ENCODE measurements at regions not wholly inside any gene's neighbourhood (a gene's known extent, or its start where the extent isn't known, plus 50 kb on each side); places are given as distances from the start of the nearest gene placed in this dataset.
"Not testable (repeated sequence)": the region's sequence is repeated elsewhere in the genome, so short reads cannot be mapped to it uniquely, and the experiment has no call there.

DNA sequence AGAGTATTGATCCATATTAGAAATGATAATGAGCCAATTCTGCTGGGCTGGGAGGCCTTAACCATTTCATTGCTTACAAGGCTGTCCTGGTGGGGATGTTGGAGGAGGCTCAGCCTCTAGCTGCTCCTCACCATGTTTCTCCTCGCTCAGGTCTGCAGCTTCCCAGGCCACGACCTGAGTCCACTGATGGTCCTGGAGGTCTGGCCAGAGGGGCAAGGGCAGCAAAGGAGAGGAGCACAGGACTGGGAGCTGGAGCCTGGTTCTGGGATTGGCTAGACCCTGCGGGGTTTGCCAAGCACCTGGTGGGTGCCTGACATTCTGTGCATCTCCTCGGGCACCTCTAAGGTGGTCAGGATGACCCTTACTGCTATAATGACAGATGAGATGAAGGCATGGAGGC, 92.6 kb downstream of the KIF26A start:
- DNase-seq (ENCODE audit: low spot score) (peak; percentile 53), ATAC-seq (ENCODE audit: low read depth) (no peak)
- TF ChIP-seq, protein P1, sequence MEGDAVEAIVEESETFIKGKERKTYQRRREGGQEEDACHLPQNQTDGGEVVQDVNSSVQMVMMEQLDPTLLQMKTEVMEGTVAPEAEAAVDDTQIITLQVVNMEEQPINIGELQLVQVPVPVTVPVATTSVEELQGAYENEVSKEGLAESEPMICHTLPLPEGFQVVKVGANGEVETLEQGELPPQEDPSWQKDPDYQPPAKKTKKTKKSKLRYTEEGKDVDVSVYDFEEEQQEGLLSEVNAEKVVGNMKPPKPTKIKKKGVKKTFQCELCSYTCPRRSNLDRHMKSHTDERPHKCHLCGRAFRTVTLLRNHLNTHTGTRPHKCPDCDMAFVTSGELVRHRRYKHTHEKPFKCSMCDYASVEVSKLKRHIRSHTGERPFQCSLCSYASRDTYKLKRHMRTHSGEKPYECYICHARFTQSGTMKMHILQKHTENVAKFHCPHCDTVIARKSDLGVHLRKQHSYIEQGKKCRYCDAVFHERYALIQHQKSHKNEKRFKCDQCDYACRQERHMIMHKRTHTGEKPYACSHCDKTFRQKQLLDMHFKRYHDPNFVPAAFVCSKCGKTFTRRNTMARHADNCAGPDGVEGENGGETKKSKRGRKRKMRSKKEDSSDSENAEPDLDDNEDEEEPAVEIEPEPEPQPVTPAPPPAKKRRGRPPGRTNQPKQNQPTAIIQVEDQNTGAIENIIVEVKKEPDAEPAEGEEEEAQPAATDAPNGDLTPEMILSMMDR (IDR thresholded peaks at IDR 0.05; ENCODE audit: poor library complexity, severe bottlenecking) = no peak
- Histone ChIP-seq H3K27me3 (ENCODE audit: insufficient read depth, poor library complexity, severe bottlenecking) (peaks cover 9% of the 10 kb centered on the region), H3K4me1 (ENCODE audit: insufficient read depth, poor library complexity, severe bottlenecking) (no peaks in the 10 kb centered on the region), H3K27ac (ENCODE audit: poor library complexity, severe bottlenecking) (no peak overlapping the region), H3K36me3 (ENCODE audit: low read depth) (no peaks in the 10 kb centered on the region), H3K4me3 (ENCODE audit: severe bottlenecking) (no peak overlapping the region), H3K9me3 (ENCODE audit: severe bottlenecking) (peaks cover 10% of the 10 kb centered on the region)

DNA sequence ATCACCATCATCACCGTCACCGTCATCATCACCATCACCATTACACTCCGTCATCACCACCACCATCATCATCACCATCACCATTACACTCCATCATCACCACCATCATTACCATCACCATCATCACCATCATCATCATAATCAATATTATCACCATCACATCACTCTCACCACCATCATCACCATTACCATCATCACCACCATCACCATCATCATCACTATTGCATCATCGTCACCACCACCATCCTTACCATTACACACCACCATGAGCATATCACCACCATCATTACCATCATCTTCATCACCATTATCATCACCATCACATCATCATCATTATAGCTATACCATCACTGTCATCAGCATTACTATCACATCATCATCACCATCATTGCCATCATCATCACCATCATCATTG, 93.7 kb downstream of the KIF26A start:
- peaks cover 14% of the 10 kb centered on the region for H3K9me3 ChIP-seq (ENCODE audit: severe bottlenecking)
- no peak for ATAC-seq (ENCODE audit: low read depth)
- no peak overlapping the region for H3K27ac ChIP-seq (ENCODE audit: poor library complexity, severe bottlenecking)
- DNase-seq (ENCODE audit: low spot score) = no peak
- TF ChIP-seq, protein P1 (IDR thresholded peaks at IDR 0.05; ENCODE audit: poor library complexity, severe bottlenecking) = no peak
- H3K36me3 ChIP-seq (ENCODE audit: low read depth) = no peaks in the 10 kb centered on the region
- H3K4me1 ChIP-seq (ENCODE audit: insufficient read depth, poor library complexity, severe bottlenecking) = no peaks in the 10 kb centered on the region
- H3K27me3 ChIP-seq (ENCODE audit: insufficient read depth, poor library complexity, severe bottlenecking) = peaks cover 9% of the 10 kb centered on the region
- no peak overlapping the region for H3K4me3 ChIP-seq (ENCODE audit: severe bottlenecking)

DNA sequence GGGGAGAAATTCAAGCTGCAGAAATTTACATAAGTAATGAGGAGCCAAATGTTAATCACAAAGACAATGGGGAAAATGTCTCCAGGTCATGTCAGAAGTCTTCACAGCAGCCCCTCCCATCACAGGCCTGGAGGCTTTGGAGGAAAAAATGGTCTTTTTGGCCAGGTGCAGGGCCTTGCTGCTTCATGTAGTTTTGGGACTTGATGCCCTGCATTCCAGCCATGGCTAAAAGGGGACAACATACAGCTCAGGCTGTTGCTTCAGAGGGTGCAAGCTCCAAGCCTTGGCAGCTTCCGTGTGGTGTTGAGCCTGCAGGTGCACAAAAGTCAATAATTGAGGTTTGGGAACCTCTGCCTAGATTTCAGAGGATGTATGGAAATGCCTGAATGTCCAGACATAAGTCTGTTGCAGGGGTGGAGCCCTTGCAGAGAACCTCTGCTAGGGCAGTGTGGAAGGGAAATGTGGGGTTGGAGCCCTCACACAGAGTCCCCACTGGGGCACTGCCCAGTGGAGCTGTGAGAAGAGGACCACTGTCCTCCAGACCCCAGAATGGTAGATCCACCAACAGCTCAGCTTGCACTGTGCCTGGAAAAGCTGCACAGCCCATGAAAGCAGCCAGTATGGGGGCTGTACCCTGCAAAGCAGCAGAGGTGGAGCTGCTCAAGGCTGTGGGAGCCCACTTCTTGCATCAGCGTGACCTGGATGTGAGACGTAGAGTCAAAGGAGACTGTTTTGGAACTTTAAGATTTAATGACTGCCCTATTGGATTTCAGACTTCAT, 95.8 kb downstream of the KIF26A start:
- H3K36me3 ChIP-seq (ENCODE audit: low read depth); H3K4me3 ChIP-seq (ENCODE audit: severe bottlenecking); H3K4me1 ChIP-seq (ENCODE audit: insufficient read depth, poor library complexity, severe bottlenecking); ATAC-seq (ENCODE audit: low read depth); H3K27ac ChIP-seq (ENCODE audit: poor library complexity, severe bottlenecking): not testable (repeated sequence)
- Histone ChIP-seq H3K27me3 (ENCODE audit: insufficient read depth, poor library complexity, severe bottlenecking) (peaks cover 15% of the 10 kb centered on the region), H3K9me3 (ENCODE audit: severe bottlenecking) (peaks cover 12% of the 10 kb centered on the region)
- peak; percentile 38 for DNase-seq (ENCODE audit: low spot score)

DNA sequence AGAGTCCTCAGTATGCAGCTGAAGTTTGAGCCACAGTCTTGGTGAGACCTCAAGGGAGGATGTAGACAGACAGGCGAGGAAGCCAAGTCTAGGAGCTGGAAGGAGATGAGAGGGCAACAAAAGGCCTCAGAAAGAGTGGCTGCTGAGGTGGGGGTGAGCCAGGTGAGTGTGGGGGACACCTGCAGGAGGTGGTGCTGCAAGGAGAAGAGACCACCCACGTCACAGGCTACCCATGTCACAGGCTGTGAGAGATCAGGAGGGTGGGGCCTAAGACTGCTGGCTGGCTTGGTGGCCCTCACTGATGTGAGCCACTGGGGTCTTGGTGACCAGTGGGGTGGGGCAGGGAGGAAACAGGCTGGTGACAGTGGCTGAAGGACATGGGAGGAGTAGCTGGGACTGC, 97.3 kb downstream of the KIF26A start:
- Histone ChIP-seq H3K27ac (ENCODE audit: poor library complexity, severe bottlenecking) (no peak overlapping the region), H3K4me1 (ENCODE audit: insufficient read depth, poor library complexity, severe bottlenecking) (no peaks in the 10 kb centered on the region), H3K36me3 (ENCODE audit: low read depth) (no peaks in the 10 kb centered on the region), H3K27me3 (ENCODE audit: insufficient read depth, poor library complexity, severe bottlenecking) (peaks cover 21% of the 10 kb centered on the region), H3K4me3 (ENCODE audit: severe bottlenecking) (no peak overlapping the region), H3K9me3 (ENCODE audit: severe bottlenecking) (peaks cover 12% of the 10 kb centered on the region)
- no peak for DNase-seq (ENCODE audit: low spot score)
- ATAC-seq (ENCODE audit: low read depth) = no peak
- TF ChIP-seq, protein P1 (IDR thresholded peaks at IDR 0.05; ENCODE audit: poor library complexity, severe bottlenecking) = no peak

DNA sequence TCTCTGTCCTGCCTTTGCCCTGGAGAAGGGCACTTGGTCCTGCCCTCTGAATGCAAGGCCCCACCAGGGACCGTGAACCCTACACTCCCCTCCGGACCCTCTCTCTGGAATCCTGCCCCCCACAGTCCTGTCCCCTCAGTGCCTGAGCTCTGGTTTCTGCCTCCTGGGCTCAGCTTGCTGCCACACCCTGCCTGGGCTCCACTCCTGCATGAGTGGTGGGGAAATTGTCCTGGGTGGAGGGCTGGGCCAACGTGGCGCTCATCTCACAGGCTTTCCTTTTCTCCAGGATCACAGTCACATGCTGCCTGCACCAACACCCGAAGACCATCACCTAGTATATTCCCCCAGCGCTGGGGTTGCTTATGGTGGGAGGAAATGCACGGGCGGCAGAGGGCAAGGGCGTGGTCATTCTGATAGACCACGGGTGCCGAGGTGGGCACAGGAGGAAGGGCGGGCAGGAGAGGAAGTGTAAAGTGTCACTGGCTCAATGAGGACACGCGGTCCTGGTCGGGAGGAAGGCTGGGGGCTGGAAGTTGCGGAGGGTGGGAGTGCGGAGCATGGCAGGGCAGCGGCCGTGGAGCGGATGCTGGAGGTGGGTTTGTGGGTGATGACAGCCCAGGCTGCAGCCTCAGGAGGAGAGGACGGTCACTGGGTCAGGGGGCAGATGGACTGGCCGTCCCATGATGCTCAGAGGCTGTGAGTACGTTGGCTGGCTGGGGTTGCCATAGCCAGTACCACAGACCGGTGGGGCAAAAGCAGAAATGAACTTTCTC, 99.5 kb downstream of the KIF26A start:
- no peaks in the 10 kb centered on the region for H3K36me3 ChIP-seq (ENCODE audit: low read depth)
- ATAC-seq (ENCODE audit: low read depth) = no peak
- TF ChIP-seq, protein P1 (IDR thresholded peaks at IDR 0.05; ENCODE audit: poor library complexity, severe bottlenecking) = no peak
- H3K4me3 ChIP-seq (ENCODE audit: severe bottlenecking) = no peak overlapping the region
- peaks cover 25% of the 10 kb centered on the region for H3K27me3 ChIP-seq (ENCODE audit: insufficient read depth, poor library complexity, severe bottlenecking)
- no peak overlapping the region for H3K27ac ChIP-seq (ENCODE audit: poor library complexity, severe bottlenecking)
- H3K9me3 ChIP-seq (ENCODE audit: severe bottlenecking) = peaks cover 14% of the 10 kb centered on the region
- DNase-seq (ENCODE audit: low spot score) = no peak
- H3K4me1 ChIP-seq (ENCODE audit: insufficient read depth, poor library complexity, severe bottlenecking) = no peaks in the 10 kb centered on the region
